ENCODE measurements at regions not wholly inside any gene's neighbourhood (a gene's known extent, or its start where the extent isn't known, plus 50 kb on each side); places are given as distances from the start of the nearest gene placed in this dataset.

DNA sequence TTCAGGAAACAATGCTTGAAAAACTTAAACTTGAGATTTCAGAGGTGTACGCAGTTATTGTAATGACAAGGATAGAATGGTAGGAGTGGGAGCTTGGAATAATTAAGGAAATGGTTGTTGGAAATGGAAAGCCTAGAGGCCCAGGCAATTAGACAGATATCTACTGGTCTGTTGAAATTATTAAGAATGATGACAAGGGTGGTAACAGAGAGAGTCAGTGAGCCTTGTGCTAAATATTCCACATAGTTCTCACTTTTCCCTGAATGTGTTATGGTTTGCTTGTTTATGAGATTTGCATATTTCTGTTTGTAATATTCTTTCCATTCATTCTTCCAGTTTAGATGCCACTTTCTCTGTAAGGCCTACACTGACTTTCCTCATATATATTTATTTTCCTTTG, 66.0 kb upstream of the ATP2B1 start:
- TF ChIP-seq, protein P1, sequence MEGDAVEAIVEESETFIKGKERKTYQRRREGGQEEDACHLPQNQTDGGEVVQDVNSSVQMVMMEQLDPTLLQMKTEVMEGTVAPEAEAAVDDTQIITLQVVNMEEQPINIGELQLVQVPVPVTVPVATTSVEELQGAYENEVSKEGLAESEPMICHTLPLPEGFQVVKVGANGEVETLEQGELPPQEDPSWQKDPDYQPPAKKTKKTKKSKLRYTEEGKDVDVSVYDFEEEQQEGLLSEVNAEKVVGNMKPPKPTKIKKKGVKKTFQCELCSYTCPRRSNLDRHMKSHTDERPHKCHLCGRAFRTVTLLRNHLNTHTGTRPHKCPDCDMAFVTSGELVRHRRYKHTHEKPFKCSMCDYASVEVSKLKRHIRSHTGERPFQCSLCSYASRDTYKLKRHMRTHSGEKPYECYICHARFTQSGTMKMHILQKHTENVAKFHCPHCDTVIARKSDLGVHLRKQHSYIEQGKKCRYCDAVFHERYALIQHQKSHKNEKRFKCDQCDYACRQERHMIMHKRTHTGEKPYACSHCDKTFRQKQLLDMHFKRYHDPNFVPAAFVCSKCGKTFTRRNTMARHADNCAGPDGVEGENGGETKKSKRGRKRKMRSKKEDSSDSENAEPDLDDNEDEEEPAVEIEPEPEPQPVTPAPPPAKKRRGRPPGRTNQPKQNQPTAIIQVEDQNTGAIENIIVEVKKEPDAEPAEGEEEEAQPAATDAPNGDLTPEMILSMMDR (IDR thresholded peaks at IDR 0.05; ENCODE audit: extremely low read depth in 1 of 2, insufficient read depth in 1 of 2, low read depth in 1 of 2, low read length in 2 of 2), result no peak
- no peak for TF ChIP-seq POLR2AphosphoS5 (IDR thresholded peaks at IDR 0.05; ENCODE audit: insufficient read depth, low read depth, low read length)
- no peak for TF ChIP-seq JUN (IDR thresholded peaks at IDR 0.05; ENCODE audit: borderline replicate concordance, insufficient read depth, insufficient read length, low read depth)
